CD8-positive, alpha-beta memory T cell (primary cell): ENCODE measurements at regions not wholly inside any gene's neighbourhood (a gene's known extent, or its start where the extent isn't known, plus 50 kb on each side); places are given as distances from the start of the nearest gene placed in this dataset.

Experiments
- CTCF ChIA-PET: fragments of 350-600 bp; sonication (Branson Sonifier 250); formaldehyde crosslinking; loops from one replicate; lab custom pipeline; 2021; ENCODE audit warnings: antibody characterized with exemption; lab: Charles Lee
- POLR2A ChIA-PET: fragments of 350-600 bp; sonication (Branson Sonifier 250); formaldehyde crosslinking; loops from one replicate; lab custom pipeline; 2021; ENCODE audit warnings: antibody characterized with exemption; lab: Charles Lee
- DNase-seq, 5 donors: peaks; one replicate each; pipeline versions ENCODE4 v3.0.0 to v3.0.0-alpha.2; 2020 to 2022; ENCODE audit warnings: mixed read lengths in 1 of 5
- H3K27ac ChIP-seq: one replicate; pipeline ENCODE4 v1.7.0; 2013; ENCODE audit warnings: low read depth, mild to moderate bottlenecking, low read length, moderate library complexity
- H3K27me3 ChIP-seq: 2 replicates; pipeline ENCODE4 v1.7.0; 2013; ENCODE audit warnings: low read length, mild to moderate bottlenecking; ENCODE audit not compliant: insufficient read depth, poor library complexity, severe bottlenecking
- H3K36me3 ChIP-seq: 2 replicates; pipeline ENCODE4 v1.7.0; 2013; ENCODE audit warnings: mild to moderate bottlenecking, low read length, moderate library complexity; ENCODE audit not compliant: insufficient read depth
- H3K4me1 ChIP-seq: 2 replicates; pipeline ENCODE4 v1.7.0; 2013; ENCODE audit warnings: mild to moderate bottlenecking, low read length, moderate library complexity; ENCODE audit not compliant: insufficient read depth
- H3K4me3 ChIP-seq: 2 replicates; pipeline ENCODE4 v1.7.0; 2013; ENCODE audit warnings: mild to moderate bottlenecking, low read length
- H3K9me3 ChIP-seq: 2 replicates; pipeline ENCODE4 v1.7.0; 2013; ENCODE audit warnings: mild to moderate bottlenecking, low read length
- H3K27ac Mint-ChIP-seq, 8 donors: one replicate each; pipeline ENCODE4 v1.8.0; 2020 to 2021; ENCODE audit warnings: mixed read lengths in 8 of 8, mild to moderate bottlenecking in 6 of 8, inconsistent platforms in 3 of 8, moderate library complexity in 3 of 8
- H3K27me3 Mint-ChIP-seq, 2 donors: one replicate each; pipeline ENCODE4 v1.8.0; 2020 to 2021; ENCODE audit warnings: mixed read lengths in 2 of 2, mild to moderate bottlenecking in 1 of 2, moderate library complexity in 1 of 2
- H3K36me3 Mint-ChIP-seq, 3 donors: one replicate each; pipeline ENCODE4 v1.8.0; 2020 to 2021; ENCODE audit warnings: mixed read lengths in 3 of 3, inconsistent platforms in 1 of 3, mild to moderate bottlenecking in 1 of 3
- H3K4me1 Mint-ChIP-seq, 3 donors: one replicate each; pipeline ENCODE4 v1.8.0; 2020 to 2021; ENCODE audit warnings: mixed read lengths in 3 of 3, inconsistent platforms in 1 of 3, mild to moderate bottlenecking in 1 of 3
- H3K4me3 Mint-ChIP-seq, 7 donors: one replicate each; pipeline ENCODE4 v1.8.0; 2020 to 2021; ENCODE audit warnings: mixed read lengths in 7 of 7, mild to moderate bottlenecking in 6 of 7, moderate library complexity in 4 of 7, inconsistent platforms in 2 of 7
- H3K9me3 Mint-ChIP-seq, 5 donors: one replicate each; pipeline ENCODE4 v1.8.0; 2020 to 2022; ENCODE audit warnings: mixed read lengths in 5 of 5, mild to moderate bottlenecking in 3 of 5, moderate library complexity in 2 of 5, inconsistent platforms in 1 of 5

DNA sequence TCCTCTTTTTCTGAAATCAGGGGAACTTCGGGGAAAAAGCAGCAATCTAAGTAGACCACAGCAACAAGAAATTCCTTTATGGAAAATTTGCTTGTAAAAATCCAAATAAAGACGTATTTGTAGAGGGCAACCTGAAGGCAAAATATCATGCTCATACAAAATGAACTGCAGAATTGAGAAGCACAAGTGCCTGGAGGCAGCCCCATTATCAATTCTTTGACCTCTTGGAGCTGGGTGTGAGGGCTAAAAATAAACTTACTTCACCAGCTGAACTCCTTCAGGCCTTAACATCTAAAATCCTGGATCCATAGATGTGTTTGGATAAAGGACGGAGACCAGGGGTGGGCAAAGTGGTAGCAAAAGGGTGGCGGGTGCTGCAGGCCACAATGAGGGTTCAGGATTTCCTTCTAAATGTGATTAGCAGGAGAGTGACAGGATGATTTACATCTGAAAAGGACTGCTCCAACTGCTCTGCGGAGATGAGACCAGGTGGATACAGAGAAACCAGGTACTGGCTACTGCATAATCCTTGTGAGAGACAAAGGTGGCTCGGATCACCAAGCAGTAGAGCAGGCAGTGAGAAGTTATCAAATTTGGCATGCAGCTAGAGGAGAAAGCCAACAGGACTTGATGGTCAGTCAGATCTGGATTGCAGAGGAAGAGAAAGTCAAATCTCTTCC is 81.7 kb upstream of the TJP1 start:
- no peaks in the 10 kb centered on the region for H3K36me3 Mint-ChIP-seq
- CTCF ChIA-PET, result no interaction called here

GRCh38 chr15:29903028-29903427 is 80.8 kb upstream of the TJP1 start:
- Histone ChIP-seq H3K9me3 (no peaks in the 10 kb centered on the region), H3K4me1 (no peaks in the 10 kb centered on the region), H3K27ac (no peak overlapping the region), H3K27me3 (no peaks in the 10 kb centered on the region), H3K4me3 (no peak overlapping the region), H3K36me3 (no peaks in the 10 kb centered on the region)
- no peak overlapping the region for H3K27ac Mint-ChIP-seq
- H3K9me3 Mint-ChIP-seq, result peaks cover 1 to 6% (median 3%) of the 10 kb centered on the region in 5 donors
- peaks cover 1 to 17% of the 10 kb centered on the region in 2 donors for H3K27me3 Mint-ChIP-seq
- POLR2A ChIA-PET, result no interaction called here
- DNase-seq, result no peak
- CTCF ChIA-PET, result no interaction called here
- no peaks in the 10 kb centered on the region for H3K4me1 Mint-ChIP-seq
- no peaks in the 10 kb centered on the region for H3K36me3 Mint-ChIP-seq
- H3K4me3 Mint-ChIP-seq, result no peak overlapping the region

More for the DNA sequence above, 81.7 kb upstream of the TJP1 start:
- Mint-ChIP-seq H3K27me3 (peaks cover 1 to 14% of the 10 kb centered on the region in 2 donors), H3K4me1 (no peaks in the 10 kb centered on the region), H3K27ac (no peak overlapping the region), H3K9me3 (peaks cover 0 to 6% (median 1%) of the 10 kb centered on the region in 5 donors), H3K4me3 (no peak overlapping the region)
- Histone ChIP-seq H3K27me3 (no peaks in the 10 kb centered on the region), H3K27ac (no peak overlapping the region), H3K4me3 (no peak overlapping the region), H3K36me3 (no peaks in the 10 kb centered on the region), H3K4me1 (no peaks in the 10 kb centered on the region), H3K9me3 (no peaks in the 10 kb centered on the region)
- POLR2A ChIA-PET, result no interaction called here
- DNase-seq, result no peak

- Histone ChIP-seq H3K4me3 (no peak overlapping the region), H3K27me3 (no peaks in the 10 kb centered on the region), H3K36me3 (no peaks in the 10 kb centered on the region), H3K4me1 (no peaks in the 10 kb centered on the region), H3K9me3 (no peaks in the 10 kb centered on the region), H3K27ac (no peak overlapping the region)
- Mint-ChIP-seq H3K36me3 (no peaks in the 10 kb centered on the region), H3K4me1 (no peaks in the 10 kb centered on the region), H3K27me3 (peaks cover 6 to 17% of the 10 kb centered on the region in 2 donors), H3K4me3 (no peak overlapping the region), H3K27ac (no peak overlapping the region), H3K9me3 (peaks cover 3 to 11% (median 6%) of the 10 kb centered on the region in 5 donors)
- POLR2A ChIA-PET, result no interaction called here
- CTCF ChIA-PET, result no interaction called here
- DNase-seq, result no peak
Observed at GRCh38 chr15:29900237-29901189, 78.2 kb upstream of the TJP1 start.

GRCh38 chr15:29896062-29896461 is 73.8 kb upstream of the TJP1 start:
- Mint-ChIP-seq H3K27me3 (peaks cover 4 to 13% of the 10 kb centered on the region in 2 donors), H3K27ac (no peak overlapping the region)

GRCh38 chr15:29891096-29891457 is 68.8 kb upstream of the TJP1 start:
- no peak overlapping the region for H3K4me3 ChIP-seq
- H3K4me1 ChIP-seq, result no peaks in the 10 kb centered on the region
- no peaks in the 10 kb centered on the region for H3K9me3 ChIP-seq
- no peaks in the 10 kb centered on the region for H3K36me3 ChIP-seq
- Mint-ChIP-seq H3K9me3 (peaks cover 0 to 4% (median 2%) of the 10 kb centered on the region in 5 donors), H3K4me1 (no peaks in the 10 kb centered on the region), H3K4me3 (no peak overlapping the region), H3K36me3 (no peaks in the 10 kb centered on the region), H3K27ac (no peak overlapping the region), H3K27me3 (peaks cover 3 to 7% of the 10 kb centered on the region in 2 donors)
- no peaks in the 10 kb centered on the region for H3K27me3 ChIP-seq
- no peak overlapping the region for H3K27ac ChIP-seq
- DNase-seq, result no peak
- ChIA-PET POLR2A (no interaction called here), CTCF (no interaction called here)

More at GRCh38 chr15:29896062-29896461, 73.8 kb upstream of the TJP1 start:
- H3K36me3 Mint-ChIP-seq, result no peaks in the 10 kb centered on the region
- peaks cover 3 to 11% (median 6%) of the 10 kb centered on the region in 5 donors for H3K9me3 Mint-ChIP-seq
- Histone ChIP-seq H3K9me3 (no peaks in the 10 kb centered on the region), H3K27ac (no peak overlapping the region), H3K4me3 (no peak overlapping the region), H3K4me1 (no peaks in the 10 kb centered on the region), H3K27me3 (no peaks in the 10 kb centered on the region), H3K36me3 (no peaks in the 10 kb centered on the region)
- POLR2A ChIA-PET, result no interaction called here
- H3K4me3 Mint-ChIP-seq, result no peak overlapping the region
- CTCF ChIA-PET, result no interaction called here
- DNase-seq, result no peak
- H3K4me1 Mint-ChIP-seq, result no peaks in the 10 kb centered on the region

DNA sequence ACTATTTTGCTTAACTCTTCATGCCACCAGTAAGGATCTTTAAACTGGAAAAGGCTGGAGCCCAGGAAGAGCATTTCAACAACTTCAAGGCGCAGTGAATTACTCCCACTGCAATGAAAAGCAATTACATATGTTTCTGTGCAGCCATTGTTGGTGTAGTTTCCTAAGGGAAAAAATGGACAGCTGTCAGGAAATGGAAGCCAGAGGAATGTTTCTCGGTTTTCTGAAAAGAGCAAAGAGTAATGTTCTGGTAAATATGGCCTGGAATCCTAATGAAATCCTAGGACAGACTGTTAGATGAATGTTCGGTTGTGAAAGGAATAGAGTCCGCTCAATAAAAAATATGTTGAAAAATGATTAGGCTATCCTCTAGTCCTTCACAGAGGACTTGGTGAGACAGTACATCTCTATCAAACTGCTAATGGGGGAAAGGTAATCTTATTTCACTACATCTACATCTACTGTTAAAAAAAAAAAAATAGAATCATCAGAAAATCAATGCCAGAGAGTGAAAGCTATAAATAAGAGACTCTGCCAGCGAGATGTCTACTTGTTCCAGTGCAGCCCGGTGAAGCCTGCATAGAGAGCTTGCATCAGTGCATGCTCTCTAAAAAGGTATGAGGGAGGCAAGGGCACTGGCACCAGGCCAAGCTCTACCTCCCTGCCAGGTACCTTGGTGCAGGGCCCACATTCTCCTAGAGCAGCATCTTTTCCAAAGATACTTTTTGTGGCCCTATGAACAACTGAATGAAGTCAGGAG is 68.2 kb upstream of the TJP1 start:
- CTCF ChIA-PET, result no interaction called here
- no peaks in the 10 kb centered on the region for H3K9me3 ChIP-seq
- POLR2A ChIA-PET, result no interaction called here

GRCh38 chr15:29889542-29890329 is 67.5 kb upstream of the TJP1 start:
- Mint-ChIP-seq H3K36me3 (no peaks in the 10 kb centered on the region), H3K4me3 (no peak overlapping the region), H3K27me3 (peaks cover 3 to 6% of the 10 kb centered on the region in 2 donors), H3K27ac (no peak overlapping the region), H3K4me1 (no peaks in the 10 kb centered on the region), H3K9me3 (peaks cover 0 to 4% (median 0%) of the 10 kb centered on the region in 5 donors)
- H3K36me3 ChIP-seq, result no peaks in the 10 kb centered on the region
- no peak for DNase-seq
- CTCF ChIA-PET, result no interaction called here
- H3K4me3 ChIP-seq, result no peak overlapping the region
- no peaks in the 10 kb centered on the region for H3K9me3 ChIP-seq
- H3K27me3 ChIP-seq, result no peaks in the 10 kb centered on the region
- POLR2A ChIA-PET, result no interaction called here
- no peak overlapping the region for H3K27ac ChIP-seq
- no peaks in the 10 kb centered on the region for H3K4me1 ChIP-seq

More for the DNA sequence above, 68.2 kb upstream of the TJP1 start:
- H3K27ac Mint-ChIP-seq, result no peak overlapping the region
- Histone ChIP-seq H3K36me3 (no peaks in the 10 kb centered on the region), H3K27me3 (no peaks in the 10 kb centered on the region), H3K4me1 (no peaks in the 10 kb centered on the region), H3K27ac (no peak overlapping the region), H3K4me3 (no peak overlapping the region)
- H3K36me3 Mint-ChIP-seq, result no peaks in the 10 kb centered on the region
- no peak for DNase-seq
- no peak overlapping the region for H3K4me3 Mint-ChIP-seq
- no peaks in the 10 kb centered on the region for H3K4me1 Mint-ChIP-seq
- H3K27me3 Mint-ChIP-seq, result peaks cover 3 to 6% of the 10 kb centered on the region in 2 donors
- peaks cover 0 to 4% (median 1%) of the 10 kb centered on the region in 5 donors for H3K9me3 Mint-ChIP-seq
